GM12872 (cell line): ENCODE measurements at regions not wholly inside any gene's neighbourhood (a gene's known extent, or its start where the extent isn't known, plus 50 kb on each side); places are given as distances from the start of the nearest gene placed in this dataset.

Experiments used
- CTCF ChIP-seq: IDR thresholded peaks from 3 replicates; pipeline ENCODE4 v1.5.1; 2011; ENCODE audit warnings: low read depth, mild to moderate bottlenecking, low read length, moderate library complexity; ENCODE audit not compliant: insufficient read depth

DNA sequence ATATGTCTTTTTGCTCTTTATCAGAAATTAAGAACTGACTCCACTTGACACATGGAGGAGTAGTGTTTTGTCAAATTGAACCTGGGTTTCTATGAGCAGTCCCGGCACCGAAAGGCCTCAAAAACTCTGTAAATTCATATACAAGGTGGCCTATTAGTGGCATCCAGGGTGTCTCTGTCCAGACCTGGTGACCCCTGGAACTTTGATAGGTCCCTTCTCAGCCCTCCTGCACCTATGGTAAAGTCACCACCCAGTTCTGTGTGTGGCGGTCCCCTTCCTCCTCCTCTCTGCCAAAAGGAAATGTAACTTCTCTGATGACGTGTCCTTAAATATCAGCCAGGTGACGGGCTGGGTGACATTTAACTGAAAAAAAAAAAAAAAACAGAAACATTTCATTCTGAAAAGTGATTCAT is 204.0 kb upstream of the FOXN3 start:
- no peak for TF ChIP-seq CTCF

DNA sequence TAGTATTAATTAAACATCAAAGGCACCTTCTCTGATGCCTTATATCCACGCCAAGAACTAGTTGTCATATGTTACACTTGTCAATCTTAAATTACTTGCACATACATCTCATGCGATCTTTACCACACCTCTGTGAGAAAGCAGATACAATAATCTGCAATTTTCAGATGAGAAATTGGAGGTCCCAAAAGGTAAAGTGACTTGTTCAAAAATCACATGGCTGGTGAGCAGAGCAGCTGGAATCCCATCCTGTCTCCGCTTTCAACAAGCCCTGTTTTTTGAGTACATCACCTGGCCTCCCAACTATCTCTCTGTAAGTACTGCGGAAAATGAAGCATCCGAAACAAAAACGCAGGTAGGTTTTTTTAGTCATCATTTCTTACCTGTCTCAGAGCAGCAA is 203.4 kb upstream of the FOXN3 start:
- TF ChIP-seq CTCF = no peak

- TF ChIP-seq CTCF = no peak
Measured at GRCh38 chr14:89619596-89619995, 202.6 kb upstream of the FOXN3 start.

DNA sequence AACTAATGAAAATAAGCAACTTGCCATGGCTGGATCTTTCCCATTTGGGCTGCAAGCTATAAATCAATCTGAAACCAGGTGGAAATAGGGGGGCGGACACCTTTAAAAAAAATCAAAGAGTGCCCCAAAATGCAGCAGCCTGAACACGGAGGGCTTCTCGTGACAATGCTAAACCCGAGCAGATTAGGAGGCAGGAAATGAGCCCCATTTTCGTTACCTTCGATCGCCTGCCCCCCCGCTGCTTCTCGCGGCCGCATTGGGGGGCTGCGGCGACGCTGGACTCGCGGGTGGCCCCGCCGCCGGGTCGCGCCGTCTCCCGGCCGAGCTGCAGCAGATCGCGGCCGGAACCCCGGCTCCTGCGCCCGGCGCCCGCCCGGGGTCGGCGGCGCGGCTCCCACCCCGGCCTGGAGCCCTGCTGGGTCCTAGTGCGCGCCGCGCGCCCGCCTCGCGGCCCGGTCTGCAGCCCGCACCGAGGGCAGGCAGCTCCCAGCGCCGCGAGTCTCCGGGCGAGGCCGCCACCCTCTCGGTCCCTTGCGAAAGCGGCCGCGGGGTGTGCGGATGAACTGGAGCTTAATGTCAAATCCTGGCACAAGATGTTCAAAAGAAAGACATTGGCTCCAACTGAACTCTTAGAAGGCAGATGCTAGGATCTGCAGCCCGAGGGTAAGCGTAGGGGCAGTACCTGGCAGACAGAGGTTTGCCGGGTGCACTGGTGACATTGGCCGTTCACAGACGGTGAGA is 201.9 kb upstream of the FOXN3 start:
- no peak for TF ChIP-seq CTCF

DNA sequence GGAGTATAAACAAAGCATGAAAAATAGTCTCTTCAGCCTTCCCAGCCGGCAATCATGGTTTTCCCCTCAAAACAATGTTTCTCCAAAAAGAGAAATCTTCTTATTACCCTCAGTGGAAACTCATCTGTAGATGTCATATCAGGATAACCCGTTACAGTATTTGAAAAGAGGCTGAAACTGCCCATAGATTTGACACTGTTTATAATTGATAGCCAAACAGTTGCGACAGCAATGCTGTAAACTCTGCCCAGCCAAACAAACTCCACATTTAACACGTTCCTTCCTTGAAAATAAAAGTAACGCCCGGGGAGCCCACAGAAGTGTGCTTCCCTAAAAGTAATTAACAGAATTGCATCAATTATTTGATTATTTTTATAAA is 201.3 kb upstream of the FOXN3 start:
- no peak for TF ChIP-seq CTCF

DNA sequence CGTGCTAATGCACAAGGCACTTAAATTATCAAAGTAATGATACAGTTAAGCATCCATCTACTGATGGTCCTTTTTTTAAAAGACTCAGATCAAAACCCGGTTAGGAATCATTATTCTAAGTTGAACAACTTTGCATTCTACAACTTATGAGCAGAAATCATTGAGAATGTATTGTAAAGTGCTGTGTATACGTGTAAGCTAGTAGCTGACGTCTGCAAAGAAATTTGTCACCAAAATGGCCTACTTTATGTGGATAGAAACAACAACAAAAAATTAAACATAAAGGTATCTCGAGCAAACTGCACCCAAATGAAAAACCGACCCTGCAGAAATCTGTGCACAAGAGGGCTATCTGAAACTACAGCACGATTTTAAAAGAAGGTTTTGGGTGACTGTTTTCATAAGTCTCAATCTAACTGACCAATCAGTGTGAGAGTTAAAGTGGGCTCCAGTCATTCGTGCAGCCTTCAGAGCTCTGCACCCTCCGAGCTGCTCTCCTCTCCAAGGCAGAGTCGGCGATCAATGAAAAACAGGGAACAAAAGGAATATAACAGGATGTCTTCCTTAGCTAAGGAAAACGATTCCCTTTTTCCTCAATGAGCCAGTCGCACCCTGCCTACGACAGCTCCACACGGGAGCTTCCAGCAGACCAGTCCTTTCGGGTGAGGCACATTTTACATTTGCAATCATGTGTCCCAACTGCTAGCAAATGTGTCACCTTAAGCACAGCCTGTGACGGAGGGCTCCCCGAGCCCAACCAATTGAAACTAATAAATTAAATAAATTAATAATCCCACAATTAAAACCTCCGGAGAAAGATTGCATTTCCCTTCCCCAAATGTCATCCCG is 200.7 kb upstream of the FOXN3 start:
- no peak for TF ChIP-seq CTCF

- no peak for TF ChIP-seq CTCF
Measured at GRCh38 chr14:89616852-89617341, 199.9 kb upstream of the FOXN3 start.
